Stimulated activated naive CD8-positive, alpha-beta T cell treated with anti-CD3 and anti-CD28 coated beads, Interleukin-15, amount 100 ng/mL, for 72 hours (primary cell): ENCODE measurements at regions not wholly inside any gene's neighbourhood (a gene's known extent, or its start where the extent isn't known, plus 50 kb on each side); places are given as distances from the start of the nearest gene placed in this dataset.

Source experiments
- ATAC-seq: fragments of 150-1000 bp; cut with Tn5 transposase; 2 replicates; pipeline ENCODE4 v1.10.0; 2021; ENCODE audit warnings: mild to moderate bottlenecking, moderate library complexity
- DNase-seq, 2 donors: peaks; one replicate each; pipeline ENCODE4 v3.0.0; 2021 to 2022
- H3K27ac Mint-ChIP-seq, 2 donors: one replicate each; pipeline ENCODE4 v1.8.0; 2022; ENCODE audit warnings: mild to moderate bottlenecking in 2 of 2, mixed read lengths in 2 of 2, moderate library complexity in 2 of 2
- H3K27me3 Mint-ChIP-seq: one replicate; pipeline ENCODE4 v1.8.0; 2022; ENCODE audit warnings: mixed read lengths
- H3K4me1 Mint-ChIP-seq: one replicate; pipeline ENCODE4 v1.8.0; 2022; ENCODE audit warnings: mild to moderate bottlenecking, mixed read lengths
- H3K4me3 Mint-ChIP-seq, 2 donors: one replicate each; pipeline ENCODE4 v1.8.0; 2022; ENCODE audit warnings: mild to moderate bottlenecking in 2 of 2, mixed read lengths in 2 of 2, moderate library complexity in 1 of 2
- H3K9me3 Mint-ChIP-seq, 2 donors: one replicate each; pipeline ENCODE4 v1.8.0; 2022; ENCODE audit warnings: mixed read lengths in 2 of 2

- no peak overlapping the region for H3K4me3 Mint-ChIP-seq
- H3K4me1 Mint-ChIP-seq: no peaks in the 10 kb centered on the region
- ATAC-seq: no peak
- no peaks in the 10 kb centered on the region for H3K9me3 Mint-ChIP-seq
- no peaks in the 10 kb centered on the region for H3K27me3 Mint-ChIP-seq
- H3K27ac Mint-ChIP-seq: no peak overlapping the region
- DNase-seq: no peak
Measured at GRCh38 chr11:87428266-87428665, 390.5 kb downstream of the TMEM135 start.

- no peak overlapping the region for H3K4me3 Mint-ChIP-seq
- no peaks in the 10 kb centered on the region for H3K4me1 Mint-ChIP-seq
- DNase-seq (no peak), ATAC-seq (no peak)
- no peak overlapping the region for H3K27ac Mint-ChIP-seq
- no peaks in the 10 kb centered on the region for H3K9me3 Mint-ChIP-seq
- H3K27me3 Mint-ChIP-seq: no peaks in the 10 kb centered on the region
Measured at GRCh38 chr11:87425943-87426342, 388.2 kb downstream of the TMEM135 start.

GRCh38 chr11:87425391-87425790 lies 387.7 kb downstream of the TMEM135 start:
- H3K27me3 Mint-ChIP-seq: no peaks in the 10 kb centered on the region
- no peak overlapping the region for H3K27ac Mint-ChIP-seq
- no peak overlapping the region for H3K4me3 Mint-ChIP-seq
- H3K4me1 Mint-ChIP-seq: no peaks in the 10 kb centered on the region
- ATAC-seq (no peak), DNase-seq (no peak)
- H3K9me3 Mint-ChIP-seq: no peaks in the 10 kb centered on the region

GRCh38 chr11:87423161-87423560 lies 385.4 kb downstream of the TMEM135 start:
- H3K9me3 Mint-ChIP-seq: no peaks in the 10 kb centered on the region
- no peaks in the 10 kb centered on the region for H3K27me3 Mint-ChIP-seq
- H3K4me1 Mint-ChIP-seq: no peaks in the 10 kb centered on the region
- H3K27ac Mint-ChIP-seq: no peak overlapping the region
- no peak overlapping the region for H3K4me3 Mint-ChIP-seq
- no peak for ATAC-seq
- no peak for DNase-seq

GRCh38 chr11:87422566-87422965 lies 384.8 kb downstream of the TMEM135 start:
- no peak overlapping the region for H3K27ac Mint-ChIP-seq
- DNase-seq (no peak), ATAC-seq (no peak)
- H3K9me3 Mint-ChIP-seq: no peaks in the 10 kb centered on the region
- H3K27me3 Mint-ChIP-seq: no peaks in the 10 kb centered on the region
- no peaks in the 10 kb centered on the region for H3K4me1 Mint-ChIP-seq
- no peak overlapping the region for H3K4me3 Mint-ChIP-seq

- Mint-ChIP-seq H3K4me3 (no peak overlapping the region), H3K27me3 (no peaks in the 10 kb centered on the region), H3K27ac (no peak overlapping the region), H3K4me1 (no peaks in the 10 kb centered on the region), H3K9me3 (no peaks in the 10 kb centered on the region)
- DNase-seq: peak; percentile 13 to 31
- ATAC-seq: peak; percentile 73
Measured at GRCh38 chr11:87421422-87421821, 383.7 kb downstream of the TMEM135 start.

- Mint-ChIP-seq H3K27me3 (peaks cover under 1% of the 10 kb centered on the region), H3K4me3 (no peak overlapping the region), H3K27ac (no peak overlapping the region), H3K4me1 (no peaks in the 10 kb centered on the region), H3K9me3 (no peaks in the 10 kb centered on the region)
- no peak for ATAC-seq
- DNase-seq: no peak
Measured at GRCh38 chr11:87417951-87418350, 380.2 kb downstream of the TMEM135 start.

- no peak for ATAC-seq
- DNase-seq: no peak
- Mint-ChIP-seq H3K27me3 (no peaks in the 10 kb centered on the region), H3K9me3 (peaks cover 5 to 11% of the 10 kb centered on the region in 2 donors), H3K4me1 (no peaks in the 10 kb centered on the region), H3K4me3 (no peak overlapping the region), H3K27ac (no peak overlapping the region)
Measured at GRCh38 chr11:87405843-87406242, 368.1 kb downstream of the TMEM135 start.

- Mint-ChIP-seq H3K4me1 (no peaks in the 10 kb centered on the region), H3K27ac (no peak overlapping the region), H3K27me3 (no peaks in the 10 kb centered on the region), H3K9me3 (peaks cover 5 to 11% of the 10 kb centered on the region in 2 donors), H3K4me3 (no peak overlapping the region)
- ATAC-seq (no peak), DNase-seq (no peak)
Measured at GRCh38 chr11:87405356-87405755, 367.6 kb downstream of the TMEM135 start.

- DNase-seq (no peak), ATAC-seq (no peak)
- Mint-ChIP-seq H3K4me1 (no peaks in the 10 kb centered on the region), H3K4me3 (no peak overlapping the region), H3K27ac (no peak overlapping the region), H3K27me3 (no peaks in the 10 kb centered on the region), H3K9me3 (peaks cover 5 to 11% of the 10 kb centered on the region in 2 donors)
Measured at GRCh38 chr11:87401653-87402052, 363.9 kb downstream of the TMEM135 start.

GRCh38 chr11:87399341-87399740 lies 361.6 kb downstream of the TMEM135 start:
- Mint-ChIP-seq H3K27me3 (no peaks in the 10 kb centered on the region), H3K27ac (no peak overlapping the region), H3K9me3 (peaks cover 1 to 2% of the 10 kb centered on the region in 2 donors), H3K4me1 (no peaks in the 10 kb centered on the region), H3K4me3 (no peak overlapping the region)
- DNase-seq: no peak
- no peak for ATAC-seq

- Mint-ChIP-seq H3K4me1 (no peaks in the 10 kb centered on the region), H3K27ac (no peak overlapping the region), H3K9me3 (no peaks in the 10 kb centered on the region), H3K4me3 (no peak overlapping the region), H3K27me3 (no peaks in the 10 kb centered on the region)
- no peak for ATAC-seq
- no peak for DNase-seq
Measured at GRCh38 chr11:87398931-87399330, 361.2 kb downstream of the TMEM135 start.

- H3K27me3 Mint-ChIP-seq: no peaks in the 10 kb centered on the region
- no peaks in the 10 kb centered on the region for H3K9me3 Mint-ChIP-seq
- ATAC-seq (no peak), DNase-seq (no peak)
- H3K4me3 Mint-ChIP-seq: no peak overlapping the region
- no peaks in the 10 kb centered on the region for H3K4me1 Mint-ChIP-seq
- no peak overlapping the region for H3K27ac Mint-ChIP-seq
Measured at GRCh38 chr11:87397011-87397865, 359.5 kb downstream of the TMEM135 start.

- no peaks in the 10 kb centered on the region for H3K27me3 Mint-ChIP-seq
- no peak overlapping the region for H3K4me3 Mint-ChIP-seq
- no peaks in the 10 kb centered on the region for H3K4me1 Mint-ChIP-seq
- no peaks in the 10 kb centered on the region for H3K9me3 Mint-ChIP-seq
- H3K27ac Mint-ChIP-seq: no peak overlapping the region
- DNase-seq (no peak), ATAC-seq (no peak)
Measured at GRCh38 chr11:87394924-87395323, 357.2 kb downstream of the TMEM135 start.

- DNase-seq: no peak
- Mint-ChIP-seq H3K27ac (no peak overlapping the region), H3K4me1 (no peaks in the 10 kb centered on the region), H3K9me3 (peaks cover 4 to 11% of the 10 kb centered on the region in 2 donors), H3K4me3 (no peak overlapping the region), H3K27me3 (peaks cover 5% of the 10 kb centered on the region)
- no peak for ATAC-seq
Measured at GRCh38 chr11:87392665-87393064, 354.9 kb downstream of the TMEM135 start.

GRCh38 chr11:87391496-87391895 lies 353.8 kb downstream of the TMEM135 start:
- peaks cover 9% of the 10 kb centered on the region for H3K27me3 Mint-ChIP-seq
- H3K4me1 Mint-ChIP-seq: no peaks in the 10 kb centered on the region
- no peak overlapping the region for H3K27ac Mint-ChIP-seq
- DNase-seq: no peak
- ATAC-seq: no peak
- peaks cover 6 to 15% of the 10 kb centered on the region in 2 donors for H3K9me3 Mint-ChIP-seq
- no peak overlapping the region for H3K4me3 Mint-ChIP-seq
